ENCODE measurements at regions not wholly inside any gene's neighbourhood (a gene's known extent, or its start where the extent isn't known, plus 50 kb on each side); places are given as distances from the start of the nearest gene placed in this dataset.

GRCh38 chr13:109355166-109355565 is 431.2 kb downstream of the IRS2 start:
- H2AK9ac ChIP-seq (replicated peaks; ENCODE audit: low read depth, low read length, poor library complexity), result no peak overlapping the region
- H4K5ac ChIP-seq (ENCODE audit: low read depth, low read length), result no peak overlapping the region
- no peak overlapping the region for H3K14ac ChIP-seq (replicated peaks; ENCODE audit: low read depth, low read length)
- no peak overlapping the region for H2BK120ac ChIP-seq (ENCODE audit: low read depth, low read length)
- intact Hi-C loops (cut with micrococcal nuclease) (no loop called here), in situ Hi-C loops (cut with MboI; ENCODE audit: low sequenced_read_pairs) (loop anchor here (25.0 kb wide), 1 partner anchor 757 kb away; no protein-coding TSS in a partner anchor), dilution Hi-C loops (cut with HindIII; ENCODE audit: low sequenced_read_pairs, unreplicated experiment) (no loop called here)
- H3K27ac ChIP-seq (ENCODE audit: insufficient read depth, low read length), result no peak overlapping the region
- H2BK15ac ChIP-seq (ENCODE audit: low read depth, low read length), result no peak overlapping the region
- H3K27me3 ChIP-seq (ENCODE audit: control insufficient read depth, insufficient read depth, low read length), result no peaks in the 10 kb centered on the region
- no peaks in the 10 kb centered on the region for H3K79me1 ChIP-seq (ENCODE audit: low read depth in 1 of 2, low read length in 2 of 2)
- H2AK5ac ChIP-seq (ENCODE audit: low read depth, low read length), result no peak overlapping the region
- no CpG with 5 or more reads among the region's 4 CpGs for WGBS, 2 experiments (ENCODE audit: extremely low coverage in 2 of 2, insufficient read length in 1 of 2)
- TF ChIP-seq SMC3 (IDR thresholded peaks at IDR 0.05; ENCODE audit: low read depth, low read length), result no peak
- TF ChIP-seq CHD1 (IDR thresholded peaks at IDR 0.05; ENCODE audit: low read depth, low read length), result no peak
- no peak for TF ChIP-seq CEBPB (IDR thresholded peaks at IDR 0.05; ENCODE audit: low read depth, low read length)
- no peak for TF ChIP-seq RCOR1 (IDR thresholded peaks at IDR 0.05; ENCODE audit: insufficient replicate concordance, low read length)
- no peak for TF ChIP-seq NFE2L2 (IDR thresholded peaks at IDR 0.05; ENCODE audit: low read depth, low read length)
- TF ChIP-seq POLR2A (IDR thresholded peaks at IDR 0.05; ENCODE audit: low read depth, low read length), result no peak
- TF ChIP-seq RAD21 (IDR thresholded peaks at IDR 0.05; ENCODE audit: low read length), result no peak
- H3K9me1 ChIP-seq (ENCODE audit: insufficient read depth, low read length), result peaks cover 5% of the 10 kb centered on the region; the same call in 1 of the 2 replicates
- H4K8ac ChIP-seq (ENCODE audit: low read depth in 2 of 2, low read length in 2 of 2), result no peak overlapping the region
- H2BK20ac ChIP-seq (ENCODE audit: low read depth, low read length), result no peak overlapping the region
- H2AFZ ChIP-seq (replicated peaks; ENCODE audit: low read length, poor library complexity), result no peak overlapping the region
- H4K91ac ChIP-seq (ENCODE audit: insufficient read depth, low read depth, low read length), result no peak overlapping the region
- POLR2A ChIA-PET (ENCODE audit: unreplicated experiment), result no interaction called here
- CTCF ChIA-PET, result no interaction called here
- BruUV-seq (replicated peaks), result no TSS peak
- no peak overlapping the region for H3K4ac ChIP-seq (ENCODE audit: low read depth, low read length)
- H3K9ac ChIP-seq (ENCODE audit: low read depth, low read length), result no peak overlapping the region
- H3K9me3 ChIP-seq (ENCODE audit: control insufficient read depth, insufficient read depth, low read length), result no peaks in the 10 kb centered on the region
- DNase-seq, result no peak
- no peaks in the 10 kb centered on the region for H4K20me1 ChIP-seq (ENCODE audit: insufficient read depth, low read length)
- no peak overlapping the region for H3K18ac ChIP-seq (ENCODE audit: low read depth, low read length)
- H3K4me2 ChIP-seq (ENCODE audit: low read depth, low read length), result no peak overlapping the region
- H3K23ac ChIP-seq (ENCODE audit: low read depth, low read length), result no peak overlapping the region
- no peaks in the 10 kb centered on the region for H3K36me3 ChIP-seq (ENCODE audit: control insufficient read depth, insufficient read depth, low read length)
- H3K4me1 ChIP-seq (ENCODE audit: control insufficient read depth, insufficient read depth, low read length), result no peaks in the 10 kb centered on the region
- ATAC-seq (ENCODE audit: low read depth), result no peak
- H3K56ac ChIP-seq (ENCODE audit: extremely low read depth, insufficient read depth, low read length), result no peak overlapping the region
- H2BK5ac ChIP-seq (ENCODE audit: low read depth, low read length, poor library complexity, severe bottlenecking), result no peak overlapping the region
- no peak overlapping the region for H3K4me3 ChIP-seq (ENCODE audit: insufficient read depth, low read depth, low read length)

Measured in IMR-90 (cell line).